Astrocyte of the spinal cord (primary cell): ENCODE measurements at regions not wholly inside any gene's neighbourhood (a gene's known extent, or its start where the extent isn't known, plus 50 kb on each side); places are given as distances from the start of the nearest gene placed in this dataset.

Experiments used
- DNase-seq: peaks from one replicate; pipeline ENCODE4 v3.0.0; 2011; ENCODE audit warnings: low read depth, low spot score
- H3K4me3 ChIP-seq: 2 replicates; pipeline ENCODE4 v1.5.1; 2011; ENCODE audit warnings: low read depth, mild to moderate bottlenecking, low read length, moderate library complexity
- CTCF ChIP-seq: IDR thresholded peaks from 2 replicates; pipeline ENCODE4 v1.5.1; 2012; ENCODE audit warnings: low read depth, mild to moderate bottlenecking, low read length, inconsistent platforms
- in situ Hi-C: cut with HindIII; loops from 2 replicates; pipeline ENCODE4 v1.10.0; 2017; ENCODE audit warnings: low sequenced_read_pairs

DNA sequence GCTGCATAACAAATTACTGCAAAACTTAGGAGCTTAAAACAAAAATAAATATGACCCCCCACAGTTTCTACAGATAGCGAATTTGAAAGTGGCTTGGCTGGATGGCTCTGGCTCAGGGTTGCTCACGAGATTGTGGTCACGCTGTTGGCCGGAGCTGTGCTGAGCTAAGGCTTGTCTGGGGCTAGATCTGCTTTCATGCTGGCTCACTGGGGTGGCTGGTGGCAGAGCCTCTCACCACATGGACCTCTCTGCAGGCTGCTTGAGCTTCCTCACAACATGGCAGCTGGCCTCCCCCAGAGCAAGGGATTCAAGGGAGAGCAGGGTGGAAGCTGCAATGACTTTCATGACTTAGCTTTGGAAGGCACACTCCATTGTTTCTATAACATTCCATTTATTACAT, 354.1 kb downstream of the SHQ1 start:
- TF ChIP-seq CTCF: no peak
- in situ Hi-C loops: no loop called here

GRCh38 chr3:72492240-72492639, 356.0 kb downstream of the SHQ1 start:
- in situ Hi-C loops: no loop called here
- peak; percentile 95 for DNase-seq
- H3K4me3 ChIP-seq: no peak overlapping the region
- no peak for TF ChIP-seq CTCF

More for the DNA sequence above, 354.1 kb downstream of the SHQ1 start:
- no peak for DNase-seq
- H3K4me3 ChIP-seq: no peak overlapping the region

DNA sequence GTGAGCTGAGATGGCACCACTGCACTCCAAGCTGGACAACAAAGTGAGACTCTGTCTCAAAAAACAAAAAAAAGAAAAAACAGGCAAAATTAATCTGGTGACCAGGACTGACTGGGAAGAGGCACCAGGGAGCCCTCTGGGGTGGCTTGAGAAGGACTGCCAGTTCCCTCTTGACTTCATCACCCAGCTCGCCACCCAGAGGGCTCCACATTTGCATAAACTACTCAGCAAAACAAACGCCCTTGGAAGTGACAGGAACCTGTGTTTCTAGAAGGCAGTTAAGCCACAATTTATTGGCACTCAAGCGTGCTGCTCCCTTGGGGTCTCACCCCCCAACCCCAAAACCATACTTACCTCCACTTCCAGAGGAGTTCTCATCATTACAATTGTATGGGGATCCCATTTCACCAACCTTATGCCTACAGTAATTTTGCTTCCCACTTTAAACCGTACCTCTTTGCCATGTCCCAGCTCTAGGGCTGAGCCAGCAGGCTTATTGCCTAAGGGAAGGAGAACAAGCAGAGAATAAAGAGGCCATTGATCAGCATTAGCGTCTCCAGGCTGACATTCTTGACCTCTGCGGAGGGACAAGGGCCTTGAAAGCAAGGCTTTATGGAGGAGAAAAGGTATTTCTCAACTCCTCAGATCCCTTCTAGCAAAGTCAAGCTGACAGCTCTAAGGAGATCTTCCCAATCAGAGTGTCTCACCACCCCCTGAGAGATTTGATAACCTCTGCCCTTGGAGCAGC, 357.4 kb downstream of the SHQ1 start:
- no peak for DNase-seq
- no peak overlapping the region for H3K4me3 ChIP-seq
- in situ Hi-C loops: no loop called here
- TF ChIP-seq CTCF: no peak

GRCh38 chr3:72489901-72490300, 358.3 kb downstream of the SHQ1 start:
- in situ Hi-C loops: no loop called here
- DNase-seq: no peak
- no peak overlapping the region for H3K4me3 ChIP-seq
- no peak for TF ChIP-seq CTCF

DNA sequence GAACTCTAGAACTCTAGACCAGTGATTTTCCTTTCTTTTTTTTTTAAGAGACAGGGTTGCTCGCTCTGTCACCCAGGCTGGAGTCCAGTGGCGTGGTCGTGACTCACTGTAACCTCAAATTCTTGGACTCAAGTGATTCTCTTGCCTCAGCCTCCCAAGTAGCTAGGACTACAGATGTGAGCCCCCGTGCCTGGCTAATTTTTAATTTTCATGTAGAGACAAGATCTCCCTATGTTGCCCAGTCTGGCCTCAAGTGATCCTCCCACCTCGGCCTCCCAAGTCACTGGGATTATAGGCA, 359.6 kb downstream of the SHQ1 start:
- H3K4me3 ChIP-seq: no peak overlapping the region
- no peak for TF ChIP-seq CTCF
- DNase-seq: peak; percentile 68
- in situ Hi-C loops: no loop called here

GRCh38 chr3:72487946-72488737, 360.1 kb downstream of the SHQ1 start:
- peak; percentile 10 for DNase-seq
- in situ Hi-C loops: no loop called here

More at GRCh38 chr3:72487946-72488737, 360.1 kb downstream of the SHQ1 start:
- TF ChIP-seq CTCF: no peak
- H3K4me3 ChIP-seq: no peak overlapping the region
